PC-3 (cell line): ENCODE measurements at regions not wholly inside any gene's neighbourhood (a gene's known extent, or its start where the extent isn't known, plus 50 kb on each side); places are given as distances from the start of the nearest gene placed in this dataset.

Experiments used
- ATAC-seq: fragments of 200-7000 bp; cut with Tn5 transposase; 2 replicates; pipeline ENCODE4 v1.9.1; 2020; ENCODE audit warnings: mild to moderate bottlenecking, moderate library complexity
- BruUV-seq: library from RNA; stranded (reverse); fragments of 400-500 nt; replicated peaks from 2 replicates; lab custom pipeline; 2021; lab: Mats Ljungman, UMichigan
- CTCF ChIA-PET: fragments of 300-600 bp; sonication (Branson Sonifier 250); formaldehyde crosslinking; loops from one replicate; lab custom pipeline; 2022; ENCODE audit warnings: antibody characterized with exemption; lab: Charles Lee
- POLR2A ChIA-PET: fragments of 300-600 bp; sonication (Branson Sonifier 250); formaldehyde crosslinking; loops from one replicate; lab custom pipeline; 2022; ENCODE audit warnings: antibody characterized with exemption; ENCODE audit not compliant: unreplicated experiment; lab: Charles Lee
- DNase-seq: peaks from one replicate; pipeline ENCODE4 v3.0.0-alpha.2; 2015
- H2AFZ ChIP-seq: fragments of 300-600 bp; sonication (generic); 2 replicates; pipeline ENCODE4 v1.6.0; 2016; ENCODE audit warnings: antibody characterized with exemption, low read length
- H3F3A ChIP-seq: fragments of 300-600 bp; sonication (generic); one replicate; pipeline ENCODE4 v1.6.0; 2017; ENCODE audit warnings: antibody characterized with exemption, low read length, control low read depth, mild to moderate bottlenecking; ENCODE audit not compliant: unreplicated experiment
- H3K27ac ChIP-seq: fragments of 300-600 bp; sonication (generic); 2 replicates; pipeline ENCODE4 v1.5.1; 2016; ENCODE audit warnings: mild to moderate bottlenecking, low read length
- H3K27me3 ChIP-seq: fragments of 300-600 bp; sonication (generic); 2 replicates; pipeline ENCODE4 v1.6.1; 2016; ENCODE audit warnings: low read length, mixed read lengths
- H3K36me3 ChIP-seq: fragments of 300-600 bp; sonication (generic); 2 replicates; pipeline ENCODE4 v1.6.1; 2016; ENCODE audit warnings: low read depth, mixed run types, low read length, mixed read lengths
- H3K4me1 ChIP-seq: fragments of 300-600 bp; sonication (generic); 2 replicates; pipeline ENCODE4 v1.5.1; 2016; ENCODE audit warnings: low read length; ENCODE audit not compliant: insufficient read depth
- H3K4me2 ChIP-seq: fragments of 300-600 bp; sonication (generic); 2 replicates; pipeline ENCODE4 v1.6.0; 2016; ENCODE audit warnings: low read length
- H3K4me3 ChIP-seq: fragments of 300-600 bp; sonication (generic); 2 replicates; pipeline ENCODE4 v1.5.1; 2016; ENCODE audit warnings: mild to moderate bottlenecking, low read length, mixed read lengths
- H3K79me2 ChIP-seq: fragments of 300-600 bp; sonication (generic); 2 replicates; pipeline ENCODE4 v1.6.1; 2017; ENCODE audit warnings: low read length, mixed read lengths
- H3K9ac ChIP-seq: fragments of 300-600 bp; sonication (generic); 2 replicates; pipeline ENCODE4 v1.6.0; 2016; ENCODE audit warnings: mild to moderate bottlenecking, low read length
- H3K9me2 ChIP-seq: fragments of 300-600 bp; sonication (generic); replicated peaks from 2 replicates; pipeline ENCODE4 v1.6.1; 2016; ENCODE audit warnings: mixed run types, low read length, mixed read lengths
- H3K9me3 ChIP-seq: fragments of 300-600 bp; sonication (generic); 2 replicates; pipeline ENCODE4 v1.6.1; 2016; ENCODE audit warnings: low read length, mixed read lengths
- H4K20me1 ChIP-seq: fragments of 300-600 bp; sonication (generic); 2 replicates; pipeline ENCODE4 v1.6.1; 2016; ENCODE audit warnings: low read length, mixed read lengths
- CTCF ChIP-seq: fragments of 300-600 bp; sonication (generic); conservative IDR thresholded peaks from 2 replicates; pipeline ENCODE4 v1.5.1; 2017; ENCODE audit warnings: antibody characterized with exemption, low read depth, mild to moderate bottlenecking, low read length
- EZH2 ChIP-seq: fragments of 300-600 bp; sonication (generic); IDR thresholded peaks from one replicate; pipeline ENCODE4 v1.6.1; 2017; ENCODE audit warnings: antibody characterized with exemption, mild to moderate bottlenecking, low read length; ENCODE audit not compliant: unreplicated experiment
- EZH2phosphoT487 ChIP-seq: fragments of 300-600 bp; sonication (generic); IDR thresholded peaks from 2 replicates; pipeline ENCODE4 v1.6.1; 2018; ENCODE audit warnings: mild to moderate bottlenecking, antibody characterized with exemption, low read length, borderline replicate concordance
- intact Hi-C: fragments of 100-400 bp; cut with micrococcal nuclease; formaldehyde crosslinking; loops from 2 replicates; pipeline ENCODE4 v1.9.0; 2023

GRCh38 chr2:66073172-66073571 is 361.8 kb upstream of the MEIS1 start:
- Histone ChIP-seq H3K4me3 (no peak overlapping the region), H3K9me2 (no peaks in the 10 kb centered on the region), H3K4me1 (no peaks in the 10 kb centered on the region), H3K27me3 (peaks cover 68% of the 10 kb centered on the region), H3K4me2 (no peak overlapping the region), H3F3A (no peaks in the 10 kb centered on the region), H2AFZ (no peak overlapping the region), H3K36me3 (no peaks in the 10 kb centered on the region), H3K9ac (no peak overlapping the region), H4K20me1 (no peaks in the 10 kb centered on the region), H3K9me3 (no peaks in the 10 kb centered on the region), H3K27ac (no peak overlapping the region), H3K79me2 (no peaks in the 10 kb centered on the region)
- no peak for DNase-seq
- no peak for ATAC-seq
- ChIA-PET POLR2A (no interaction called here), CTCF (no interaction called here)
- no peak for TF ChIP-seq EZH2
- no peak for TF ChIP-seq CTCF
- TF ChIP-seq EZH2phosphoT487 = no peak
- intact Hi-C loops = no loop called here
- BruUV-seq = no TSS peak

- Histone ChIP-seq H2AFZ (no peak overlapping the region), H3K4me2 (no peak overlapping the region), H3K9me2 (no peaks in the 10 kb centered on the region), H3K4me1 (no peaks in the 10 kb centered on the region), H4K20me1 (no peaks in the 10 kb centered on the region), H3K36me3 (no peaks in the 10 kb centered on the region), H3K27me3 (peaks cover 63% of the 10 kb centered on the region), H3K79me2 (no peaks in the 10 kb centered on the region), H3K4me3 (no peak overlapping the region), H3K27ac (no peak overlapping the region), H3K9ac (no peak overlapping the region), H3F3A (no peaks in the 10 kb centered on the region), H3K9me3 (no peaks in the 10 kb centered on the region)
- ChIA-PET POLR2A (no interaction called here), CTCF (no interaction called here)
- ATAC-seq (no peak), DNase-seq (no peak)
- no peak for TF ChIP-seq EZH2phosphoT487
- TF ChIP-seq EZH2 = no peak
- no peak for TF ChIP-seq CTCF
- intact Hi-C loops = no loop called here
- no TSS peak for BruUV-seq
Measured at GRCh38 chr2:66070721-66071602, 364.0 kb upstream of the MEIS1 start.
